ACC112 (cell line): ENCODE measurements at regions not wholly inside any gene's neighbourhood (a gene's known extent, or its start where the extent isn't known, plus 50 kb on each side); places are given as distances from the start of the nearest gene placed in this dataset.
A peak's percentile ranks its signal among the peaks of the same experiment; 100 is the strongest.

Experiments used
- H2AFZ ChIP-seq: fragments of 200-600 bp; sonication (generic); one replicate; pipeline ENCODE4 v1.6.0; 2017; ENCODE audit warnings: antibody characterized with exemption, low read length; ENCODE audit not compliant: unreplicated experiment
- H3K27ac ChIP-seq: fragments of 200-600 bp; sonication (generic); 2 replicates; pipeline ENCODE4 v1.5.1; 2014; ENCODE audit warnings: low read depth, mild to moderate bottlenecking, antibody characterized with exemption, low read length, moderate library complexity
- H3K27me3 ChIP-seq: fragments of 200-600 bp; sonication (generic); 2 replicates; pipeline ENCODE4 v1.6.1; 2014; ENCODE audit warnings: mild to moderate bottlenecking, antibody characterized with exemption, low read length, moderate library complexity, mixed read lengths; ENCODE audit not compliant: insufficient read depth
- H3K36me3 ChIP-seq: fragments of 200-600 bp; sonication (generic); 2 replicates; pipeline ENCODE4 v1.6.1; 2016; ENCODE audit warnings: mild to moderate bottlenecking, antibody characterized with exemption, low read length, moderate library complexity, mixed read lengths; ENCODE audit not compliant: insufficient read depth
- H3K4me1 ChIP-seq: fragments of 200-600 bp; sonication (generic); one replicate; pipeline ENCODE4 v1.6.1; 2016; ENCODE audit warnings: low read length, mixed read lengths; ENCODE audit not compliant: insufficient read depth, unreplicated experiment, control insufficient read depth
- H3K4me3 ChIP-seq: fragments of 200-600 bp; sonication (generic); 2 replicates; pipeline ENCODE4 v1.5.1; 2014; ENCODE audit warnings: mild to moderate bottlenecking, low read depth, low read length
- H3K79me2 ChIP-seq: fragments of 200-600 bp; sonication (generic); one replicate; pipeline ENCODE4 v1.6.0; 2016; ENCODE audit warnings: low read length; ENCODE audit not compliant: control insufficient read depth, unreplicated experiment, insufficient read depth

DNA sequence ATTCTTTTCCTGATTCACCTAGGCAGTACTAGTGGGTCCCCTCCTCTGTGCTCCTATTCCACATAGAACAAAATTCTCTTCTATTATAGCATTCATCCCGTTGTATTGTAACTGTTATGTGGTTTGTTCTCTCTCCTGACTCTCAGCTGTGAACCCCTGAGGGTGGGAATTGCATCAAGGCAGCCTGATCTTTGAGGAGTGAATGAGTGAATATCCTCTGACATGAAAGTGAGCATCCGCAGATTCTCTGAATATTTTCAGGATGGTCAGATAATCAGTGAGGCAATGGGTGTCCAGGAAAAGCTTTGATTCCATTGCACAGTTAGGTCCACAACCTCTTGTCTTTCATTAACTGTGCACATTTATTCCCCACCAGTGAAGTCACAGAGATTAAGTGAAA lies 67.6 kb upstream of the SLC22A23 start:
- Histone ChIP-seq H3K36me3 (no peaks in the 10 kb centered on the region), H3K4me3 (no peak overlapping the region), H3K27me3 (no peaks in the 10 kb centered on the region), H3K79me2 (no peaks in the 10 kb centered on the region), H2AFZ (no peak overlapping the region), H3K4me1 (peaks cover 43% of the 10 kb centered on the region), H3K27ac (no peak overlapping the region)

GRCh38 chr6:3523966-3524365 lies 67.1 kb upstream of the SLC22A23 start:
- Histone ChIP-seq H3K27me3 (no peaks in the 10 kb centered on the region), H2AFZ (no peak overlapping the region), H3K4me3 (no peak overlapping the region), H3K36me3 (no peaks in the 10 kb centered on the region), H3K4me1 (peaks cover 45% of the 10 kb centered on the region), H3K79me2 (no peaks in the 10 kb centered on the region), H3K27ac (no peak overlapping the region)

DNA sequence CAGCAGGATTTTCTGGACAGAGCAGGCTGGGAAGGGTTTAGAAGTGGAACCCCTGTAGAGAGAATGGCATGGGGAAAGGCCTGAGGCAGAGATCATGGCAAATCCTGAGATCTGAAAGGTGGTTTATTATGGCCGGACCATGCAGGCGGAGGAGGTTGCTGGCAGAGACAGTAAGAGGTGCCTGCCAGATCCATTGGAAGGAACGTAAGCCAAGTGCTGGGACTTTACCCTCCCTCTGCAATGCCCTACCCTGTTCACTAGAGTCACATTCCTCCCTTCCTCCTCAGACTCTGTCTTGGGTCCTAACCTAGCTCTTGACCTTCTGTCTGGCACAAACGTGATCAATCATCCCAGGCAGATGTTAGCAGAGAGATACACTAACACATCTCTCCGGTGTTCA lies 66.4 kb upstream of the SLC22A23 start:
- H3K79me2 ChIP-seq, result no peaks in the 10 kb centered on the region
- H2AFZ ChIP-seq, result no peak overlapping the region
- H3K36me3 ChIP-seq, result no peaks in the 10 kb centered on the region
- H3K4me1 ChIP-seq, result peaks cover 52% of the 10 kb centered on the region
- H3K4me3 ChIP-seq, result peak overlapping the region; percentile 26; the same call in 1 of the 2 replicates
- H3K27me3 ChIP-seq, result no peaks in the 10 kb centered on the region
- peak overlapping the region; percentile 46 for H3K27ac ChIP-seq

GRCh38 chr6:3522561-3523260 lies 65.9 kb upstream of the SLC22A23 start:
- no peaks in the 10 kb centered on the region for H3K36me3 ChIP-seq
- no peaks in the 10 kb centered on the region for H3K79me2 ChIP-seq
- peak overlapping the region; percentile 26; the same call in 1 of the 2 replicates for H3K4me3 ChIP-seq
- no peak overlapping the region for H2AFZ ChIP-seq
- H3K27ac ChIP-seq, result peak overlapping the region; percentile 46
- H3K27me3 ChIP-seq, result no peaks in the 10 kb centered on the region
- peaks cover 58% of the 10 kb centered on the region for H3K4me1 ChIP-seq

DNA sequence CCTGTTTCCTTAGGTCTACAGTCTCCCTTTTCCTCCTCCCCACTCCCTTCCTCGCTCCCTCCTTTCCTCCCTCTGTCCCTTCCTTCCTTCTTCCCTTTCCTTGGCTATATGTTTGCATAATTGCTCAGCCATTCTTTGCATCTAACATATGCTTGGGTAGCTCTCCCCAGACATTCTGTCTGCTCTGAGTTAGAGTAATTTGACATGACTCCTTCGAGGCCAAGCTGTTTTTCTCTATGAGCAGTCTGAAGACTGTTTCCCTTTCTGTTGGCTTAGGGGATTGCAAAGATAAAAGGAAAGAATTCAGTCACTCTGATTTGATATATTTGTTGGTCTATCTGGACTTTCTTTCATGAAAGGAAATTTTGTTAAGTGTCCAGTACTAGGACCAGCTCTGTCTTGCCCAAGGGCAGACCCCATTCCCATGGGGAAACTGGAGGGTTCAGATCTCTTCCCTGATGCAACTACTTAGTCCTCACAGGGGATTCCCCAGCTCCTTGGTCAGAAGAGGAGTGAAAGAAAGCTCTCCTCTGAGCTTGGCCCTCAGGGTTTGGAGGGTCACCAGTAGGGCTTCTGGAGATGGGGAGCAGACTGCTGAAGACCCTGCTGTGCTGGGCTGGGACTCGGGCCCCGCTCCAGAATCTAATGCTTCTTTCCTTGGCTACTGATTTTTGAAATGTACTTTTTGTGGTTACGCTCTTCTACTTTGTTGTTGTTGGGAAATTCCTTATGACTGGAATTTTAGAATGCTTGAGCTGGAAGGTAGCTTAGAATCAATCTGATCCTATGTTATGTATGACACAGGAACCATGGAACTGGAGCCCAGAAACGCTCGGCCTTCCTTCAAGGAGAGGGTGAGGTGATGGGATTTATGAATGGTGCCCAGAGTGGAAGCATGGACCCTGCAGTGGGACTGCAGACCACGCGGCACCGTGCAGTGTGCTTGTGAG lies 63.7 kb upstream of the SLC22A23 start:
- H3K4me3 ChIP-seq, result no peak overlapping the region
- peaks cover 66% of the 10 kb centered on the region for H3K4me1 ChIP-seq
- H2AFZ ChIP-seq, result no peak overlapping the region
- no peaks in the 10 kb centered on the region for H3K27me3 ChIP-seq
- H3K27ac ChIP-seq, result peak overlapping the region; percentile 40; the same call in 1 of the 2 replicates
- H3K79me2 ChIP-seq, result no peaks in the 10 kb centered on the region
- no peaks in the 10 kb centered on the region for H3K36me3 ChIP-seq

DNA sequence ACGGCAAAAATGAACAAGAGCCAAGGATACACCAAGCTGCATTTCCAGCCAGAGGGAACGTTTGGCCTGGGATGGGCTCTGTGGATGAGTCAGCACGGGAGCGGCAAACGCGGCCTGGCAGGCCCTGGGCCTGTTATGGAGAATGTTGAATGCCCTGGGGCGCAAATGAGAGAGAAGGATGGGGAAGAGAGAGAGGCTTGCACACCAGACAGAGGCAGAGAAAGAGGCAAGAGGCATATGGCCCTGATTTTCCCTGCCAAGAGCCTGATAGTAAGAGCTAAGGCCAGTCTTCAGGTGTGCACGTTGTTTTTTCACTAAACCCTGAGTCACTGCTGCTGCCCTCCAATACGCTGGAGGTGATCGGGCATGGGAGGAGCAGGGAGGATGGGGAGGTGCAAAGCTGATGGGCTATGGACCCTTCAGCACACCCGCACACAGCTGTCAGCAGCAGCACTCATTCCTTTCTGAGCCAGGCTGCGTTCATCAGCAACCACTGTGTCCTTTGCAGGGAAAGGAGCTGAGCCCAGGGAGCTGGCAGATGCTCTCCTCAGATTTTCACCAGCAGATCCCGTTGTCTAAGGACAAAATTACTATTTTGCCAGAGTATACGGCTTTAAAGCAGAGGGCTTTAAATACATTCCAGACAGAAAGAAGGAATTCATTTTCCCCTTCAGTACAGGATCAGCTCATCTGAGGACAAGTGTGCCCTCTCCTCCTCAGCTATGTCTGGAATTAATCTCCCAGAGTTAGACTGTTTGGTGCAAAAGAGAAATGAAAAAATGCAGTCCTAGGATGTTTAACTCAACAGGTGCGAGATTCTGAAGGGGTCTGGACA lies 61.7 kb upstream of the SLC22A23 start:
- Histone ChIP-seq H3K79me2 (no peaks in the 10 kb centered on the region), H3K27me3 (no peaks in the 10 kb centered on the region), H3K4me1 (peaks cover 62% of the 10 kb centered on the region), H2AFZ (peak overlapping the region; percentile 71), H3K4me3 (no peak overlapping the region), H3K36me3 (no peaks in the 10 kb centered on the region), H3K27ac (peak overlapping the region; percentile 68)

DNA sequence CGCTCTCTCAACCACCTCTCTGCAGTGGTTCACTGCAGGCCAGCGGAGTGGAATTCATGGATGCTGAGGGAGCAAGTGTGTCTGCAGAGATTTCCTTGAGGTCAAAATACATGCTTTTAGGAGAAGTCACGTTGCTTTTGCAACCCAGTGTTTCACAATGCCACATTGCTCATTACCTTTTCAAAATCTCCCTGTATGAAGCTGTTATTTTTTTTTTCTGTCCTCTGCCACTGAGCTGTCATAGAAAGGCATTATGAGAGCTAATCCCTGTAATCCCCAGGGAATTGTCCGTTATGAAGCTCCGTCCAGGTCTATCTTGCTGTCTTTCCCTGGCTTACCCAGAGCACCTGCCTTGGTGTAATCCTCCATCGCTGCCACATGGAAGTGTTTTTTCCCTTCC lies 60.5 kb upstream of the SLC22A23 start:
- peak overlapping the region; percentile 68 for H3K27ac ChIP-seq
- H3K79me2 ChIP-seq, result no peaks in the 10 kb centered on the region
- H3K36me3 ChIP-seq, result no peaks in the 10 kb centered on the region
- H2AFZ ChIP-seq, result no peak overlapping the region
- H3K4me1 ChIP-seq, result peaks cover 50% of the 10 kb centered on the region
- H3K4me3 ChIP-seq, result no peak overlapping the region
- H3K27me3 ChIP-seq, result no peaks in the 10 kb centered on the region

GRCh38 chr6:3516092-3516491 lies 59.2 kb upstream of the SLC22A23 start:
- H3K4me3 ChIP-seq, result no peak overlapping the region
- no peak overlapping the region for H2AFZ ChIP-seq
- no peak overlapping the region for H3K27ac ChIP-seq
- no peaks in the 10 kb centered on the region for H3K79me2 ChIP-seq
- H3K4me1 ChIP-seq, result peaks cover 44% of the 10 kb centered on the region
- no peaks in the 10 kb centered on the region for H3K27me3 ChIP-seq
- no peaks in the 10 kb centered on the region for H3K36me3 ChIP-seq

- Histone ChIP-seq H3K27me3 (no peaks in the 10 kb centered on the region), H3K79me2 (no peaks in the 10 kb centered on the region), H3K36me3 (no peaks in the 10 kb centered on the region), H3K27ac (no peak overlapping the region), H2AFZ (no peak overlapping the region), H3K4me1 (peaks cover 40% of the 10 kb centered on the region), H3K4me3 (no peak overlapping the region)
Measured at GRCh38 chr6:3515669-3516068, 58.8 kb upstream of the SLC22A23 start.

DNA sequence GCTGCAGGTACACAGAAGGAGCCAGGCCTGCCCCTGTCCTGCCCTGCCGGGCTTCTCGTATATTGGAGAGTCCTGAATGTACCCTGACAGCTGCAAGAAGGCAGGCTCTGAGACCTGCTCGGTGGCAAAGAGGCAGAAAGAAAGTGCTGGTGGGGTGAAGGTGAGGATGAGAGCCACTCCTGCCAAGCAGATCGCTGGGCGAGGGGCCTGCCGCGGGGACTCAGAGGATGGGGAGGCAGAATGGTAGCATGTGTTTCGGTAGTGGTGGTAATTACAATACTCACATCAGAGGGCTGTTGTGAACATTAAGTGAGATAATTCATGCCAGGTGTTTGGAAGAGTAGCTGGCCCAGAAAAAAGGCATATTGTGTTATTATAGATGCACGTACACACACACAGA lies 56.6 kb upstream of the SLC22A23 start:
- Histone ChIP-seq H3K27me3 (no peaks in the 10 kb centered on the region), H2AFZ (no peak overlapping the region), H3K4me3 (no peak overlapping the region), H3K27ac (no peak overlapping the region), H3K36me3 (no peaks in the 10 kb centered on the region), H3K4me1 (peaks cover 31% of the 10 kb centered on the region), H3K79me2 (no peaks in the 10 kb centered on the region)
